Lower leg skin (tissue), 4 donors: ENCODE measurements at regions not wholly inside any gene's neighbourhood (a gene's known extent, or its start where the extent isn't known, plus 50 kb on each side); places are given as distances from the start of the nearest gene placed in this dataset.

Experiments
- DNase-seq, 2 donors: peaks; one replicate each; pipeline ENCODE4 v3.0.0-alpha.2; 2019; ENCODE audit warnings: low spot score in 2 of 2
- H3K4me3 ChIP-seq: fragments of 200-600 bp; sonication (generic); 2 replicates; pipeline ENCODE4 v1.5.1; 2017; ENCODE audit warnings: mild to moderate bottlenecking, low read depth; ENCODE audit not compliant: poor library complexity, severe bottlenecking
- CTCF ChIP-seq, 3 donors: fragments of 450-650 bp; IDR thresholded peaks; one replicate each; pipeline ENCODE4 v1.5.1; 2016; ENCODE audit warnings: antibody characterized with exemption in 3 of 3, mild to moderate bottlenecking in 3 of 3, moderate library complexity in 2 of 3
- POLR2A ChIP-seq, 2 donors: fragments of 450-650 bp; IDR thresholded peaks; one replicate each; pipeline ENCODE4 v1.6.1; 2016 to 2017; ENCODE audit warnings: antibody characterized with exemption in 2 of 2, mild to moderate bottlenecking in 1 of 2, moderate library complexity in 1 of 2
- WGBS, 2 donors: methylation state at CpG; one replicate each; pipeline ENCODE4 v1.1.5; 2018; 5-methylcytosine and 5-hydroxymethylcytosine counted together
- intact Hi-C: fragments of 100-400 bp; cut with DNase I; formaldehyde crosslinking; loops from one replicate; pipeline ENCODE4 v1.15.0; 2023; ENCODE audit warnings: low total_unique reads

DNA sequence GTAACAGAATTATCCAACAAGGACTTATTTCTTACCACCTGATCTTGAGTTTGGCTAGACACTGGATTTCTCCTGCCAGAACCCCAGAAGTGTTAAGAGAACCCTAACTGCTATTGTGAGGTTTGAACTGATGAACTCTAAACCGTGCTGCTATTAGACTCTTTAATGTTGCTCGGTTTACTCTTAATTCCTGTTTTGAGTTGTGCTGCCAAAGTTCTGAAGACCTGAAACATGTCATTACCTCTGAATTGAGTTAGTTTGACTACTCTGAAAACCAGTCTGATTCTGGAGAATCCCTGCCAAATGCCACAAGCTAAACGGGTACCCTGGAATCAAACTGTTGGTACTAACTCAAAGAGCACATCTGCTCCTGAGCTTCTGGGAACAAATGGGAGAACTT is 215.5 kb downstream of the KLF12 start:
- DNase-seq: no peak
- no peak overlapping the region for H3K4me3 ChIP-seq
- WGBS, 2 donors: 32 to 48% methylated on average over 3 of the region's 3 CpGs
- TF ChIP-seq CTCF (IDR thresholded peaks at IDR 0.05) (no peak), POLR2A (IDR thresholded peaks at IDR 0.05) (no peak)
- intact Hi-C loops: no loop called here

DNA sequence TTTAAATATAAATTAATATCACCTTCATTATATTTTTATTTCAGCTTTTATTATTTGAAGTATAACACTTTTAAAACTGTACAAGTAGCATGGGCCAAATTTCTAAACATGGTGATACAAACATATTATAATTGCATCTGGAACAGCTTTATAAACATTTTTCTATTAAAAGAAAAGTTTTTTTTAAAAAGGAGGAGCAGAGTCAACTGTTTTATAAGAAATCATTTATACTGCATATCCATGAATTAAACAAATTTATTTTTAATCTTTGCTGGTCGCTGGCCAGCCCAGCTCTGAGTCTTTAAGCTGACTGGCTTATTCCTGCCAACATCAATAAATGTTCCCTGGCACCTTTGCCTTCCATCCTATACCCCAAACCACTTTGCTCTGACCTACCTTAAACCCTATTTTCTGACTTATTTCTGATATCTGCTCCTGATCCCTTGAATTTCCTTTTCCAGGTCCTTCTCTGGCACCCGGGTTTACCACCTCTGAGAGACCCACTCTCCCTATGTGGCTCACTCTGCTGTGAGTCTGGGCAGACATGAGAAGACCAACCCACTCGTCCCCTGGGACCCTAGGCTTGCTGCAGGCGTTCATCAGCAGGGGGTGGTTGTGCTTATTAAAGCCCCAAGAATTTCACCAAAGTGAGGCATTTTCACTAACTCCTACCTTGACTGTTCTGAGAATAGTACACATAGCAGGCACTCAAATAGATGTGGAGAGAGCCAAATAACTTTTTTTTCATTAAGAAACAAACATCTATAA is 220.3 kb downstream of the KLF12 start:
- 57 to 61% methylated on average over 4 of the region's 4 CpGs for WGBS, 2 donors
- TF ChIP-seq CTCF (IDR thresholded peaks at IDR 0.05): no peak
- DNase-seq: no peak
- no peak overlapping the region for H3K4me3 ChIP-seq
- intact Hi-C loops: no loop called here

- TF ChIP-seq CTCF (IDR thresholded peaks at IDR 0.05): no peak
- TF ChIP-seq POLR2A (IDR thresholded peaks at IDR 0.05): no peak
- WGBS, 2 donors: 59 to 69% methylated on average over 4 of the region's 4 CpGs
- intact Hi-C loops: no loop called here
- DNase-seq: no peak
- no peak overlapping the region for H3K4me3 ChIP-seq
Measured at GRCh38 chr13:73913079-73913740, 221.0 kb downstream of the KLF12 start.

DNA sequence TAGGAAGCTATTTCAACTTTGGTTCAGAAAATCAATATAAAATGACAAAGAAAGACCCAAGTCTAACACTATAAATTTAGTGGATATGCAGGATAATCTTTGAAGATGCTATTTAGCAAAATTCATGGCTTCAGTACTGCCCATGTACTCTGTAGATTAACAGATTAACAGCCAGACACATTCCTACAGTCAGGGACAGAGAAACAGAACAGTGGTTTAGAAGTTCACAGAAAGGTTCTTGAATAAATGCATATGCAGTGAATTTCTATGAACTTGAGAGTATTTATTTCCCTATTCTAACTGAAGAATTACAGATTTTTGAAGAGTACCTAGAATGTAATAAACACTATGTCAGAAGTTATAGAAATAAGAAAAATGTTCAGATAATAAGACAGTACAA is 222.8 kb downstream of the KLF12 start:
- H3K4me3 ChIP-seq: no peak overlapping the region
- no peak for DNase-seq
- intact Hi-C loops: no loop called here
- no peak for TF ChIP-seq CTCF (IDR thresholded peaks at IDR 0.05)

- no peak for DNase-seq
- TF ChIP-seq CTCF (IDR thresholded peaks at IDR 0.05): no peak
- TF ChIP-seq POLR2A (IDR thresholded peaks at IDR 0.05): no peak
- intact Hi-C loops: no loop called here
Measured at GRCh38 chr13:73910733-73911132, 223.5 kb downstream of the KLF12 start.

GRCh38 chr13:73908809-73909208 is 225.4 kb downstream of the KLF12 start:
- H3K4me3 ChIP-seq: no peak overlapping the region
- intact Hi-C loops: no loop called here
- no peak for DNase-seq
- 91 to 97% methylated on average over 5 of the region's 5 CpGs for WGBS, 2 donors
- TF ChIP-seq POLR2A (IDR thresholded peaks at IDR 0.05) (no peak), CTCF (IDR thresholded peaks at IDR 0.05) (no peak)

More at GRCh38 chr13:73910733-73911132, 223.5 kb downstream of the KLF12 start:
- no peak overlapping the region for H3K4me3 ChIP-seq
